GM19468 (cell line): ENCODE measurements at regions not wholly inside any gene's neighbourhood (a gene's known extent, or its start where the extent isn't known, plus 50 kb on each side); places are given as distances from the start of the nearest gene placed in this dataset.

ENCODE experiments used
- ATAC-seq: cut with Tn5 transposase; IDR thresholded peaks from one replicate; pipeline ENCODE4 v1.9.1; 2021; ENCODE audit warnings: mild to moderate bottlenecking, moderate library complexity, moderate number of reproducible peaks; ENCODE audit not compliant: unreplicated experiment; ENCODE audit errors: extremely low read depth

DNA sequence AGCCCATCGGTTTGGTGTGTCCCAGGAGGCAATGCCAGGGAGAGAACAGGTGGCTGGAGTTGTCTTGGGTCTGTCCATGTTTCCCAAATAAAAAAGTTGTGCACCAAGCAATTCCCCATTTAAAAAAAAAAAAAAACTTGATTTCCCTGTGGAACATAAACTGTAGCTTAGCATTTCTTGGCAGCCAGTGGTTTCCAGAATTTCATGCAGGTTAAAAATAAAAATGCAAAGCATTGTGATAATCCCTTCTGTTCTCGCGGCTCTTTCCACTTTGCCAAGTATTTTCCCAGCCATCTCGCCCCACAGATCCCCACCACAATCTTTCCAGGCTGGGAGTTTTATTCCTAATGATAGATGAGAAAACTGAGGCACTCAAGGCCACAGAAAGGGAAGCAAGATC is 51.4 kb upstream of the MSX1 start:
- no peak for ATAC-seq

DNA sequence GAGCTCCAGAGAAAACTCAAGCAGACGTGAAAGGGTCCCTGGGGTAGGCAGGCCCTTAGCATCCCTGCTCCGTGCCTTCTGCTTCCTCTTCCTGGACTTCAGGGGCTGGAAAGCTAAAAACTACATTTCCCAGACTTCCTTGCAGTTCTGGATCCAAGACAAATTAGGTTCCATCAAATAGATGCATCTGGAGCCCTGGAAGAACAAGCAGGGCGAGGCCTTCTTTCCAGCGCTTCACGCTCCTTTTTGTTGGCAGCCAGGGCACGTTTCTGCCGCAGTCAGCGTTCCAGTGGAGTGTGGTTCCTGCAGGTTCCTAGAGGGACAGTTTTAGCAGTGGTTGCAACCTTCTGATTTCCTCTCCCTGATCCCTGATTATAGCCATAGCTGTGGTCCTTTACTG is 53.6 kb upstream of the MSX1 start:
- ATAC-seq = no peak

DNA sequence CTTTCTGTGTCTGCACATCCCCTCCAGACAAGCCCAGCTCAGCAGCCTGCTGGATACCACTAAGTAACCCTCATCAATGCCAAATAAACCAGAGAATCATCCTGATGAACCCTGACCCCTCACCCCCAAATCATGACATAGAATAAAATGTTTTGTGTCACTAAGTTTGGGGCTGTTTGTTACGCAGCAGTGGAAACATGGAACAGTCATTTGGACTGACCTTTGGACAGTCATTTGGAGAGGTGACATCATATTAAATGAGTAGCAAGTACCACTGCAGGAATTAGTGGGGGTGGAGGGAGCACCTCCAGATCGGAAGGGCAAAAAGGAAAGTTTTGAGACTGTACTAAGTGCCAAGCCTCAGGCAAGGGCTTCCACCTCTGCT is 55.6 kb upstream of the MSX1 start:
- ATAC-seq = no peak

DNA sequence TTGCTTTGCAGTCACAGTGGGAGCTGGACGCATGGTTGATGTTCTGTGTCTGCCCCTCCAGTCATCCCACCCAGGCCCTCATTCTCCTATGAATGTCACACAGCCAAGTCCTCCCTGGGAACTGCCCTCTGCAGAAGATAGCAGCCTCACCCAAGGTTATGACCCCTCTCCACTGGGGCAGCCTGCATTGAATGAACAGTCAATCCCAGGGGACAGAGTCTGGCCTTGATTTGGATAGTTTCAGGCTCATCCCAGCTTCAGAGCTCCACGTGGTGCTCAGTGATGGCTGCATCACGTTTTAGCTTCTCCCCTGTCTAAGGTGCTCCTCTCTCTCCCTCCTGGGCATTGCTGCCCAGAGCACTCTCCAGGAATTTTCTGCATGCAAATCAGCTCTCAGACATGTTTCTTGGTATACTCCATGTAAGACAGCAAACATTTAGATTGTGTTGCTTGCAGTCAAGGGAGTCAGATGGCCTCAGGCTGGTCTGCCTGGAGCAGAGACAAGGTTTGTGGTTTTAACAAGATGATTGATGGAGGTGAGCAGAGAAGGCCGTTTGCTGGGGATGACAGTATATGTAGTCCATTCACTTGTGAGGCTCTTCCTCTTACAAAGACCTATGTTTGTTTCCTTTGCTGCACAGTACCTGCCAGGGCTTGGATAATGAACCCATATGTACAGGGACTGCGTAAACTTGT is 56.1 kb upstream of the MSX1 start:
- ATAC-seq = no peak

DNA sequence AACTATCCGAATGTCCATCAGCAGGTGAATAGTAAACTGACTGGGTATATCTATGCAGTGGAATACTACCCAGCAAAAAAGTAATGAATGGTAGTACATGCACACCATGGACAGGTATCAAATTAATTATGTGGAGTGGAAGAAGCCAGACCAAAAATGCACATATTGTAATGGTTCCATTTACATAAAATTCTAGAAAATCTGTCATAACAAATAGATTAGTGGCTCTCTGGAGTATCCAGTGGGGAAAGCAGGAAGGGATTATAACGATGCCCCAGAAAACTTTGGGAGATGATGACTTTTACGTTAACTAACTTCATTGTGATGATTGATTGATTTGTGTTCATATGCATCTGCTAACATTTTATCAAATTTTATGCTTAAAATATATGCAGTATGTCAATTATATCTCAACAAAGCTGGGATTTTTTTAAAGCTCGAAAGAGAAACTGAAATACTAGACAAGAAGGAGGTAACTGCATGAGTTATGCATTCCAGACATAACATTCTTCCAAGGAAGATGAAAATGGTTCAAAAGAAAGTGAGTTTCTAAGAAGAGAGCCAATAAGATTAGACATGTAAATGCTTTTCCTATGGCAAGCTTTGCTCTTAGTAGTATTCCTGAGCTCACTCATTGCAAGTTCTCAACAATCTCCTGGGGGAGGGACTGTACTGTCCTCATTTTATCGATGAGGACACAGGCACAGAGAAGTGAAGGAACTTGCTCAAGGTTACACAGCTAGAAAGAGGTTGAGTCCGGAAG is 58.6 kb upstream of the MSX1 start:
- ATAC-seq = no peak

DNA sequence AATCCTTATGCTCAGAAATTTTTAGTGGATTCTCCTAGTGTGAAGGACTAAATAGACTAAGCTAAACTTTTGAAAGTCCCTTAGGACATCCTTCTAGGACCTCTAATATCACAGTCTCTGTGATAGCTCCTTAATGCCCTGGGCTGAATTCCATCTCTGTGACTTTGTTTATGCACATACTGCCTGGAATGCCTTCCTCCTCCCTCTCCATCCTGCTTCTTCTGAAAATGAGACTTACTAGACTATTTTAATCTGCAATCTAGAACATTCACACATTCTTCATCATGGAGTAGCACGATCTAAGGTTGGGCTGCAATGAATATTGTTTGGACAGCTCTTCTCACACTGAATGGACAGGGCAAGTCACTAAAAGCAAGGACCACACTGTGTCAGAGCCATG is 65.0 kb upstream of the MSX1 start:
- no peak for ATAC-seq

DNA sequence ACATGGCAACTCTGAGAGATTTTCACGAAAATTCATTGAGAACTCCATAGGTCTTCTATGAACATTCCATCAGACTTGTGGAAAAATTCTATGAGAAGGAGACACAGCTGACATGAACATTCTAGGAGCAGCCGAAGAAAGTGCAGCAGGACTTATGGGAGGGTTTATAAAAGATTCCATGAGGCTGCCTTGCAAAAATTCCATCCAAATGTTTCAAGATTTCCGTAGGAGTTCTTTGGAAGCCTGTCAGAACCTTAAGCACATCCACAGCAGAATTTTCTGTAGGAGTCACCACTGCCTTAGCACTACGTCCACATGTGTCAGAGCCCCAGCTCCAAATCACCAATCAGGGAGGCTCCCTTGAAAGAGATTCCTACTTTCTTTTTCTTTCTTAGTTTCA is 67.0 kb upstream of the MSX1 start:
- ATAC-seq = no peak

DNA sequence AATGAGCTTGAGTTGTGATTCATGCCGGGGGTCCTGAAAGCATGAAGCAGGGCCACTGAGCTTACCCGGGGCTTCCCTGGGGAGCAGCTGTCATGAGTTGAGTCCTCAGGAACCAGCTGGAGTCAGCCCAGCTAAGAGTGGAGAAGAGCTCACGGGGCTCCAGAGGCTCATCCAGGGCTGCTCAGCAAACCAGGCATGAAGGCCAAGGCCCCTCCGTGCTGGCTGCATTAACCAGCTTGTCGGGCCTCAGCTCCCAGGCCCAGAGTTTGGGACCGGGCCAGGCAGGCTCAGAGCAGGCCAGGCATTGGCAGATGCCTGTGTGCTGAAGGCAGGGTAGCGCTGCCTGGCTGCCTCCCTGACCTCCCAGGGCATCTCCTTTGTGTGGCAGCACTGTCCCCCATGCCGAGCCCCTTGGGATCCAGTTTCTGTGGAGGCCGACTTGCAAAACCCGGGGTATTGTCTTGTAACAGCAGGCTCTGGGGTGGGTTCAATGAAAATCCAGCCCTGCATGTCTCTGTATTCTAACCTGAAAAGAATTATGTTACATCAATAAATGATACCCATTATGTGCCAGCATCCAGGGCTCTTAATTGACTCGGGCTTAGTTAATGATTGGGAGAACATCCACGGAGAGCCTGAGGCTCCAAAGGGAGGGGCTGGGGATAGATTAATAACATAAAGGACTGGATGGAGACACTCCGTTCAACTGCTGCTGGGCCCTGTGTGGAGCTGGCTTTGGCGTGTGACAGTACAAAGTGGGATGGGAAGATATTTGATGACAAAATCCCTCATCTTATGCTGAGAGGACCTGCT is 68.0 kb upstream of the MSX1 start:
- ATAC-seq = no peak

DNA sequence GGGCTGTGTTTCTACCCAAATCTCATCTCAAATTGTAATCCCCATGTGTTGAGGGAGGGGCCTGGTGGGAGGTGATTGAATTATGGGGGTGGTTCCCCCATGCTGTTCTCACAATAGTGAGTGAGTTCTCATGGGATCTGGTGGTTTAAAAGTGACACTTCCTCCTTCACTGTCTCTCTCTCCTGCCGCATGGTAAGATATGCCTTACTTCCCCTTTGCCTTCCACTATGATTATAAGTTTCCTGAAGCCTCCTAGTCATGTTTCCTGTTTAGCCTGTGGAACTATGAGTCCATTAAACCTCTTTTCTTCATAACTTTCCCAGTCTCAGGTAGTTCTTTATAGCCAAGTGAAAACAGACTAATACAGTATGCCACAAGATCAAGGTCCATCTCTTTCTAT is 70.0 kb upstream of the MSX1 start:
- no peak for ATAC-seq

DNA sequence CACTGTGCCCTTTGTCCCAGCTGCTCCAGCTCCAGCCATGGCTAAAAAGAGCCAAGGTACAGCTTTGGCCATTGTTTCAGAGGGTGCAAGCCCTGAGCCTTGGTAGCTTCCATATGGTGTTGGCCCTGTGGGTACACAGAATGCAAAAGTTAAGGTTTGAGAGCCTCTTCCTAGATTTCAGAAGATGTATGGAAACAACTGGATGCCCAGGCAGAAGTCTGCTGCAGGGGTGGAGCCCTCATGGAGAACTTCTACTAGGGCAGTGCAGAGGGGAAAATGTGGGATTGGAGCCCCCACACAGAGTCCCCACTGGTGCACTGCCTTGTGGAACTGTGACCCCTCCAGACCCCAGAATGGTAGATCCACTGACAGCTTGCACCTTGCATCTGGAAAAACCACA is 70.9 kb upstream of the MSX1 start:
- ATAC-seq = no peak

DNA sequence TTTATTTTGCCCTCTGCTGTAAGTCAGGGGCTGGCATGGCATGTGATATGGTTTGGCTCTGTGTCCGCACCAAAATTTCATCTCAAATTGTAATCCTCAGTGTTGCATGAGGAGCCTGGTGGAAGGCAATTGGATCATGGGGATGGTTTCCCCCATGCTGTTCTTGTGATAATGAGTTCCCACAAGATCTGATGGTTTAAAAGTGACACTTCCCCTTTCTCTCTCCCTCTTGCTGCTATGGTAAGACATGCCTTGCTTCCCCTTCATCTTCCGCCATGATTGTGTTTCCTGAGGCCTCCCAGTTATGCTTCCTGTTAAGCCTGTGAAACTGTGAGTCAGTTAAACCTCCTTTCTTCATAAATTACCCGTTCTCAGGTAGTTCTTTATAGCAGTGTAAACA is 72.0 kb upstream of the MSX1 start:
- ATAC-seq = no peak

DNA sequence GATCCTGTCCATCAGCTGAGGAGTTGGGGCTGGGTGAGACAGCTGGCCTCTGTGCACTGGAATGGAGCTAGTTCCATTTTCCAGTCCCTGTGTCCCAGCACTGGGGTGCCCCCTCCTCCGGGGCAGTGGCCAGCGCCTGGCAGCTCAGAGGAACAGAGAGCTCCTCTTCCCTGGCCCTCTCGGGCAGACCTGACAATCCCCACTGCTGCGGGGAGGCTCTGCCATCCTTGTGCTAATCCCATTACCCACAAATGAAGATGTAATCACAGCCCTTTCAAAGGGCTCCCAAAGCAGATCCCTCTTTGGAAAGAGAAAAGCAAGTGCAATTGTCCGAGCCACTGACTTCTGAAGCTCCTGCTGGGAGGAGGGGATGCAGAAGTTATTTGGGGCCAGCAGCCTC is 75.1 kb upstream of the MSX1 start:
- ATAC-seq = no peak

DNA sequence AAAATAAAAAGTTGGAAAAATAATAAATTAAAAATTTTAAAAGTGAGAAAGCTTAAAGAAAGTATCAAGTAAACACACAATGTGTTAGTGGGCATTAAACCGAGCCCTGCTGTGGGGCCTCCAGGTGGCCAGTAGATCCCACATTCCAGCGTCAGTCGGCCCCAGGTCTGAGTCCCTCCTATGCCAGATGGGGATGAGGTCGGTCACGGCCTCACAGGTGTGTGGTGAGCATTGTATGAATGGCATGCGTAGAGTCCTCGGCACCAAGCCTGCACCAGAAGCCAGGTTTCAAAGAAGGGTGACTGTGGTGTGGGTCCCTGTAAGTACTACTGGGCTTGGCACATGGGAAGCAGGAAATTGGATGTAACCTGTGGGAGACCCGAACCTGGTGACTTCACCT is 75.6 kb upstream of the MSX1 start:
- ATAC-seq = no peak

DNA sequence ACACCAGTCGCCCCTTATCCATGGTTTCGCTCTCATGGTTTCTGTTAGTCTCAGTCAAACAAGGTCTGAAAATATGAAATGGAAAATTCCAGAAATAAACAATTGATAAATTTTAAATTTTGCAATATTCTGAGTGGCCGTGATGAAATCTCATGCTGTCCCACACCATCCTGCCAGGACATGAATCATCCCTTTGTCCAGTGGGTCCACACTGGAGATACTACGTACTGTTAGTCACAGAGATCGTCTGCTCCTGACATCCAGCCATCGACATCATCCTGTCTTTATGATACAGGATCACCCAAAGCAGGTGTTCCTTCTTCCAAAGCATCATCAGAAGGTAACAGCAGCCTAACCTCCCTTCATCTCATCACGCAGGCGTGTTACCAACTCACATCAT is 76.5 kb upstream of the MSX1 start:
- ATAC-seq = no peak

DNA sequence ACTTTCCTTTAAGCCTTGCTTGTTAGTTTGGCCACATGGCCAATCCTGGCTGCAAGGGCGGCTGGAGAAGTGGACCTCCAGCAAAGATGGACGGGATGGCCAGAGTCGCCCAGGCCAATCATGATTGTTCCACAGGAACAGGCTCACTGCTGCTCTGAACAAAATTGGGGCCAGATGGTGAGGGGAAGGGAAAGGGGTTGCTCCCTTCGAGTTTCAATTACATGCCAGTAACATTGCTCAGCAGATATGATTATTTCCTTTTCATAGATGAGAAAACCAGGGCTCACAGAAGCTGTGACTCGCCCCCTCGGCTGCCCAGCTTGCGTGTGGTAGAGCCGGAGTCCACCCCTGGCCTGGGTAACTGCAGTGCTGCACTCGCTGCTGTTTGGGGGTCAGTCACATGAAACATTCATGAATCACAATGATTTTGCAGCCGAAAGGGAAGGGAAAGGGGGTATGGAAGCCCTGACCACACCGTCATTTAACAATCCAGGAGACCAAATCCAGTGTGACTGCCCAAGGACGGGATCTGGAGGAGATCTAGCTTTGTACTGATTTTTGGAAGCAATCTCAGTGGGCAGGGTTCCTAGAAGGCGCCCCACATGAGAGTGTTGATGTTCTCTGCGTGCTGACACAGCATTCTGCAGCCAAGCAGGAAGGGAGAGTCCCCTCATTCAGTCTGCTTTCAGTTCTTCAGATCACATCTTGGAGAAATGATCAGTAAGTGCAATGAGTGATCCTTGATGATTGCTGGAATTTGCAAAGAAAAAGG is 77.3 kb upstream of the MSX1 start:
- no peak for ATAC-seq

DNA sequence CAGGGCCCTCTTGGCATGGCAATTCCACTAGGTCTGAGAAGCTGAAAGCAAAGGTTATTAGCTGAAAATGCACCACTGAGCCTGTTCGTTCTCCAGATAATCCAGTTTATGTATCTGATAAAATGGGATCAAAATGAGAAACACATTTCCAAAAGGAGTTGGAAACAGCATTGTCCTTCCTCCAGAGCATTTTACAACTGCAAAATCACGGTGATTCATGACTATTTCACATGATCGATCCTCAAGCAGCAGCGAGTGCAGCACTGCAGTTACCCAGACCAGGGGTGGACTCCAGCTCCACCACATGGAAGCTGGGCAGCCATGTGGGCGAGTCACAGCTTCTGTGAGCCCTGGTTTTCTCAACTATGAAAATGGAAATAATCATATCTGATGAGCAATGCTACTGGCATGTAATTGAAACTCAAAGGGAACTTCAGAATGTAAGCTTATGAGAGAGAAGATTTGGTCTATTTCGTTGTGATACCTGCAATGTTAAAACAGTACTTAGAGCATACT is 78.7 kb upstream of the MSX1 start:
- no peak for ATAC-seq

DNA sequence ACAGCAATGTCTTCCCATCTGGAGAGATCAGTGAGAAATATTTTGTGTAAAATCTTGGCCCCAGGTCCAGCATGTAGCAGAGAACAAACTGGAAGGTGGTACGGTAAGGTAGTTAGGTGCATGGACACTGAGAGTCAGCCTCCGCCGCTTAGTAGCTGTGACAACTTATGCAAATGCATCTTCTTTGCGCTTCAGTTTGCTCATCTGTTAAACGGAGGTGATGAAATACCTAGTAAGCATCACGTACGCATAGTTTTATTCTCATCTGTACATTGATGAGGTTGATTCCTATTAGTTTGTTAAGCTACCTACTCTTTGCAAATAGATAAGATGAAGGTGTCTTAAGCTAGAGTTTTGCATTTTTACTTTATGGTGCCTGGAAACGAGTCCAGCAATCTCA is 80.0 kb upstream of the MSX1 start:
- no peak for ATAC-seq

DNA sequence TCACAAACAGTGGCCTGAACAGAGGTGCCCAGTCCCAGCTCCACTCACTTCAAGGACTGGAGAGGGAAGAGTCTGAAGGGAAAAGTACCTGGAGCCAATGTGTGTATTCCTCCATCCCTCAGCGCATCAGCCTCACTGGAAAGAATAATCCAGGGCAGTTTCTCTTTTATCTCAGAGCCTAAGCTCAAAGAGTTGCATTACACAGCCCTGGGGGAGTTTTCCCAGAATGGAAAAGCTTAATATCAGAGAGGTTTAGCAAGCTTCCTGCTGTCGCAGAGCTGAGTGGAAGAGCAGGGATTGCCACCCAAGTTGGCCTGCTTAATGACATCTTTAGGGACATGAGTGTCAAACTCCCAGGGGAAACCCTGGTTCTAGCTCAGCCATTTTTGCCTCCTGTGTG is 80.4 kb upstream of the MSX1 start:
- no peak for ATAC-seq

DNA sequence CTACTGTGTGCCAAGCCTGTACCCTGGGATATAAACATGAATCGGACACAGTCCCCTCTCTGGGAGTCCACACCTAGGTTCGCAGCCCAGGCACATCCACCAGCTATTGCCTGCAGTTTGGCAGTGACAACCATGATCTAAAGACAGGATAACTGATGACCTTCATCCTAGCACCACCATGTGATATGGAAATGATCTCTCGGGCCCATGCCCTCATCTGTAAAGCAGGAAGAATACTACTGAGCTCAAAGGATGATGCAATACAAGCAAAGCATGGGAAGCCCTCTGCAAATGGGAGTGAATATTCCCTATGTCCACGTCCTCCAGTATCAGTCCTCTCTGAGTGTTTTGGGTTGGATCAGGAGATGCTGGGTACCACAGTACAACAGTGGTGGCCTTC is 80.9 kb upstream of the MSX1 start:
- ATAC-seq = no peak

DNA sequence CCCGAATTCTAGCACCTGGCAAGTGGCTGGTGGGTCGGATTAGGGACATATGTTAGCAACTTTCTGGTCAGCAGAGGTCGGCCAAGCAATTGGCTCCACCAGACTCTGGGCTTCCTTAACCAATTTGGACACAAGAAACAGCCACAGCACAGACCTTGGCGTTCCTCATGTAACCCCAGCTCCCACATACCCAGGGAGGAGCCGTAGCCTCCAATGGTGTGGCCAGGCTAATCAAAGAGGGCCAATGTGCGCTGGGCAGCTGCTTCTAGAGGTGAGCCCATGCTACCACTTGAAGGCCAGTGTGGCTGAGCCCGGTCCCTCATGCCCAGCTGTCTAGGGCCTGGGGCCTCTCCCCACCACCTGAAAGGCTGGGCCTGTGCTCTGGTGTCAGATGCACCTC is 82.5 kb upstream of the MSX1 start:
- ATAC-seq = no peak
